GM18861 (cell line): ENCODE measurements at regions not wholly inside any gene's neighbourhood (a gene's known extent, or its start where the extent isn't known, plus 50 kb on each side); places are given as distances from the start of the nearest gene placed in this dataset.

Experiments used
- ATAC-seq: cut with Tn5 transposase; IDR thresholded peaks from one replicate; pipeline ENCODE4 v1.9.1; 2021; ENCODE audit not compliant: unreplicated experiment

- ATAC-seq: no peak
These were observed 524.8 kb upstream of the ID4 start for GRCh38 chr6:19312241-19312978.

- ATAC-seq: no peak
These were observed 519.7 kb upstream of the ID4 start for GRCh38 chr6:19317431-19317986.

DNA sequence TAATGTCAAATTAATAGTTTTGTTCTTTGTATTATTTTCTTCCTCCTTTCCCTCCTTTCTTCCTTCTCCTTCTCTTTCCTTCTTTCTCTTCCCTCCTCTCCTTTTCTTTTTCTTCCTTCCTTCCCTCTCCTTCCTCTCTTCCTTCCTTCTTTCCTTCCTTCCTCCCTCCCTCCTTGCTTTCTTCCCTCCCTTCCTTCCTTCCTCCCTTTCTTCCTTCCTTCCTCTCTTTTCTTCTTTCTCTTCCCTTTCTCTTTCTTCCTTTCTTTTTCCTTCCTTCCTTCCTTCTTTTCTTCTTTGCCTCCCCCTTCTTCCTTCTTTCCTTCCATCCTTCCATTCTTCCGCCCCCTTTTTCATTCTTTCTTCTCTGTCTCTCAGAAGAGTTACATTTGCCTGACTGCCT is 518.2 kb upstream of the ID4 start:
- ATAC-seq: no peak

DNA sequence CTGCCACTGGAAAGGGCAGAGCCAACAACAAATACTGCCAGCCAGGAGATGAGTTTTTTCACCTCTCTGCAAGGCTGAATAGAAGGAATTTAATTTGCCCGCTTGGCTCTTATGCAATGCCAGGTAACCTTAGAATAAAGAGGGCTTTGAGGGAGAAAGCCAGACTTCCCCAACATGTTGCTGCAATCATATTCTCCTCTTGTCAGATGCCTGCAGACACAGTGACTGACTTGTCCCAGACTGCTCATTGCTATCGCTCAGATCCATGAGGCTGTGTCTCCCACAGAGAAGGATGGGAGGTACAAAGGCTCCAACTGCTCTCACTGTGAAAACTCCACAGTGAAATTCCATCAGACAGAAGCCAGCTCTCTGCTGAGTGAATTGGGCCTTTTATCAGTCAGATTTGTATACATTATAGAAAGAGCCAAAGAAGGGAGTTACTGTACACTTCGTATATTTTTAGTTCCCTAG is 517.0 kb upstream of the ID4 start:
- ATAC-seq: no peak

DNA sequence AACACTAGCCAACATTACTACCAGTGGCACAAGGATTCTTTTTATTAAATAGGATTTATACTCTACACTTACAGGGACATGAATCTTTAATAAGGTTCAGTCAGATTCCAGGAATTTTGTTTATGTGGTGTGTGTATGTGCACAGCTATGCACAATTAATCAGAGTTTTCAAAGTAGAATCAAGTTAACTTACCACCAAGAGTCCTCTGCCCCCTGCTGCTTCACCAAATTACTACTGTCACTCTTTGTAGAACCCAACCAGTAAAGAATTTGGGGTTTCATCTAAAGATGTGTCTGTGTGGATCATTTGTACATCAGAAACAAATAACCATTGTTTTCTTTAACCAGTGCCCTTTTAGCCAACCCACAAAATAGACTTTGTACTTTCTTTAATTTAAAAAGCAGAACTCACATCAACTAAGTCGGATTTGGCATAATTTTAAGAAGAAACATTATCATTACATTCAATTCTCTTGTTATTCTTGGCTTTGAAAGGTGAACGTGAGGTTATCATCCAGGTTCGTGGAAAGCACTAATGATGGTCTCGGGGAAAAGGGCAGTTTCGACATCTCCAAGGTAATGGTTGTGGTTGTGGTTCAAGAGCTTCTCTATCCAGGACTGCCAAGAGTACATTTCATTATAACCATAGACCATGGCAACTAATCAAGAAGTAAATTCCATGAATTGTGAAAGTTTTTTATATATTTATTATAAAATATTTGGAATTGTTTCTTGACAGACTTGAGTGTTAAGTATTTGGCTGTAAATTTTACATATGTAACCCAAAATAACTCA is 514.3 kb upstream of the ID4 start:
- ATAC-seq: no peak

- no peak for ATAC-seq
These were observed 512.8 kb upstream of the ID4 start for GRCh38 chr6:19324376-19324775.

DNA sequence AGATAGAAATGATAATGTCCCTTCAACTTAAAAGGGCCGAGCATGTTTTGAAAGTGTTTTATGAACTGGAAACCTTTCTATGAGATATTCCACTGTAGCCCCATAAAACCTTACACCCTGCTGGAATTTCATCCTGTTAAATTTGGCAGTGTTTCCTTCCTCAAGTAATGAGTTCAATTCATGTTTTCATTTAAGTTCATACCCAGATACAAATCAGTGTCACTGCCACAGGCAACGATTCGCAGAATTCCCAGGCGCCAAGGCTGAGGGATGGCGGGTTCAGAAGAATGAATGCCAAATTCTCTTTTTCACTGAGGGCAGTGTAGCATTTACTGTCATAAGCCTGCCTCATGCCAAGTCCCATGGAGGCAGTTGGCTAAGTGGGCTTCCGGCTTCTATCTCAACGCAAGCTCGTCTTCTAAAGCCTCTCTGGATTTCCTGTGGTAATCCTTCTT is 511.8 kb upstream of the ID4 start:
- no peak for ATAC-seq

GRCh38 chr6:19327241-19327640 is 509.9 kb upstream of the ID4 start:
- ATAC-seq: no peak

DNA sequence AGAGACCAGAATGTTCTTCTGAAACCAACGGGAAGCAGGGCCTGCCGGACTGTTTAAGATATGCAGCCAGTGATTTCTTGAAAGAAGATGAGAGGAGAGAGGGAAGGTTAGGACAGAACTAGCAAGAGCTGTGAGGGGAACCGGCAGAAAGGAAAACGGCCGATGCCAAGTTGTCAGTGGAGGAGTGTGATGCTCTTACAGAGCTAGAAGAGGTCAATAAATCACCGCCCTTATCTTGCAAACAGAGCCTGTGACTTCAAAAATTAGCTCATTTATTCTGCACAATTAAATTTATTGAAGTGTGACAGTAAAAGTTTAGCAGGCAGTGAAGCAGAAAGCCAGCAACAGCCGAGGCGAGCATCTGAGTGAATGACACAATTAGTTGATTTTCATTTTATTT is 509.5 kb upstream of the ID4 start:
- ATAC-seq: no peak

- no peak for ATAC-seq
These were observed 508.1 kb upstream of the ID4 start for GRCh38 chr6:19329078-19329477.

GRCh38 chr6:19331089-19331488 is 506.1 kb upstream of the ID4 start:
- no peak for ATAC-seq

DNA sequence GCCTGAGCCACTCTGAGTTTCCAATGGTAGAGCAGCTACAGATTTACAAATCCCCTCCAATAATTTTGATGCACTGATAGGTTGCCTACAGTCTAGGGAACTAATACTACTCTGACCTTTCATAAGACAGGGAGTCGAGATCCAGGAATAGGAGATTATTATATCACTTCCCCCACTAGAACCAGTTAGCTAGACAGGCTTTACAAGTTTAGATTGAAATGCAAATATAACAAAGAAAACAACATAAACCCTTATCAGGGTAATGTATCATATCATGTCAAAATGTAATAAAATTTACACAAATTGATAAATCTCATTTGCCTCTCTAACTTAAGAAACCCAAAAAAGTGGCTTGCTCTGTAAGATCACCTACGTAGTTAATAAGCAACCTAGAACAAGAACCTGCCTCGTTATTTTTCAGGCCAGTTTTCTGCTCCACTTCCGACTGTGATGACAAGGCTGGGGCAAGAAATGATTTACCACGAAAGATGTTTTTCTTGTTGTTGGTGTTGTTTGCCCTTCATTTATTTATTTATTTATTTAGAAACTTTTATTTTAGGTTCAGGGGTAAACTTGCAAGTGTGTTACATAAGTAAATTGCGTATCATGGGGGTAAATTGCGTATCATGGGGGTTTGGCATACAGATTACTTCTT is 504.2 kb upstream of the ID4 start:
- ATAC-seq: no peak

DNA sequence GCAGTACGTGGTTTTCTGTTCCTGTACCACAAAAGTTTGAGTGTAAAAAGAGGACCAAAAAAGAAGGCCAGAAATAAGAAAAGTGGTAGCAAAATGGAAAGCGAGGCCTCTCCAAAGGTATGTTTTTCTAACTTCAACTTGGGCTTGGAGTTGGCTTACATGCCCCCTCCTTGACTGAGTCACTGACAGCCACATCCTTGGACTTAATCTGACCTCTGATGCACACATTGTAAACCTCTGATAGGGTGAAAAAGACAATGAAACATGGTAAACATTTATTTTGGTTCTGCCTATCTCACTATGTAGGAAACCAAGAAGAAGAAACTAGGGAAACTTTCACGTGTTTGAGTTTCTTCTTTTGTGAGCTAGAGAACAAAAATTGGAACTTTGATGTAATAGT is 503.2 kb upstream of the ID4 start:
- ATAC-seq: no peak

DNA sequence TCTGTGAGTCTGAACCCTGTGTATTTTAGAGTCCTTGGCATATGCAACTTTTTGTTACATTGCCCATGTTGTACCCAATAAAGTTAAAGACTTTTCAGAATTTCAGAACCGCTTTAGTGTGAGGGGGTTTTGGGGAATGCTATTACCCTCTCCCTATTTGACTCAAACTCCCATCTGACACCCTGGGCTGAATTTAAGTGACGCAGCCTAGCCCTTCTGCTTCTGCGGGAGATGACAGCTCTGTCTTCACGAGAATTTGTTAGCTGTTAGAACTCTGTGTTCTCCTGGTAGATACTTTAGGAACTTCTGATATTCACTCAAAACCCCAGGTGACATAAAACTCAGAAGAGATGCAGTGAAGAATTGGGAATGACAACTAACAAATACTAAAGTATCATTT is 500.6 kb upstream of the ID4 start:
- ATAC-seq: no peak

DNA sequence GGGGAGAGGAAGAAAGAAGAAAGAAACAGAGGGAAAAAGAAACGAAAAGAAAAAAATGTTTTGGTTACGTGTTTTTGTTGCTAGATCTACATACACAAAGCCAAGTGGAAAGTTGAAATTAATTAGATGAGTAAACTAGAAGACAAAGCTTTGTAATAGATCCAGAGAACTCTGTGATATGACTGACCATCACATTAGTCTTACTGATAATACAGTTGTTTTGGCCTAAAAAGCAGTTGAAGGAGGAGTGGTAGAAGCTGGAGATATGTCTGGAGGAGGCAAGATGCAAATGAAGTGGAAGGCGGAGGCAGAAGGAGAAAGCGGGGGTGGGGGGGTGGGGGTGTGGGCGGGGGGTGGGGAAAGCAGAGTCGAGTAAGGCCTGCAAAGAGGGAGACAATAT is 500.1 kb upstream of the ID4 start:
- ATAC-seq: no peak

DNA sequence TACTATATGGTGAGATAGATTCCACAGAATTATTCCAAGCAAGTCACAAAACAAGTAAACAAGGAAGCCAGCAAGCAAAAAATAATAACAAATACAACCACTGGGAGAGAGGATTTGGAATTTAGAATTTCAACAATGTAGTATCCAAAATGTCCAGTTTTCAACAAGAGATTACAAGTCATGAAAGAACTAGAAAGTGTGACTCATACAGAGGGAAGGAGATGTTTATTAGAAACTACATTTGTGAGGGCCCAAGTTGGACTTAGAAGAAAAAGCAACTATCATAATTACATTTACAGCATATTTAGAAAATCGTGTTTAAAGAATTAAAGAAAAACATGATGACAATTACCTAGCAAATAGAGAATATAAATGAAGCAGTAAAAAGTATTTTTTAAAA is 494.6 kb upstream of the ID4 start:
- no peak for ATAC-seq

GRCh38 chr6:19349429-19349828 is 487.7 kb upstream of the ID4 start:
- ATAC-seq: no peak

GRCh38 chr6:19354181-19354580 is 483.0 kb upstream of the ID4 start:
- no peak for ATAC-seq

- no peak for ATAC-seq
These were observed 480.5 kb upstream of the ID4 start for GRCh38 chr6:19356692-19357091.

- ATAC-seq: no peak
These were observed 474.8 kb upstream of the ID4 start for GRCh38 chr6:19362396-19362795.

- ATAC-seq: no peak
These were observed 468.7 kb upstream of the ID4 start for GRCh38 chr6:19368511-19368910.

GRCh38 chr6:19369785-19370184 is 467.4 kb upstream of the ID4 start:
- ATAC-seq: no peak
